ENCODE measurements at regions not wholly inside any gene's neighbourhood (a gene's known extent, or its start where the extent isn't known, plus 50 kb on each side); places are given as distances from the start of the nearest gene placed in this dataset.
"Not testable (repeated sequence)": the region's sequence is repeated elsewhere in the genome, so short reads cannot be mapped to it uniquely, and the experiment has no call there.

DNA sequence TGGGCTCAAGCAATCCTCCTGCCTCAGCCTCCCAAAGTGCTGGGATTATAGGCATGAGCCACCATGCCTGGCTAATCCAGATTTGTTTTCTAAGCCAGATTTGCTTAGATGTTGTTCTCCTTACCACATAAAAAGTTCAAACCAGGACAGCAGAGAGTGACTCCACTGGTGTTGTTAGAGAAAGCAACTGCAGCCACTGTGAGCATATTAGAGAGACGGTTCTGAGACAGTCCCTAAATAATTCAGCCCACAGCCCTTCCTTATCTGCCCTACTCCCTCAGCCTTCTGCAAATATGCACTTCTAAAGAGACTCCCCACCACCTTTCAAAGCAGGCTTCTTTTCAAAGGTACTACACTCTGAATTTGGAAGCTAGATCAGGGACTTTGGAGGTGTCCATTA, 96.1 kb downstream of the DRD1 start:
- in situ Hi-C loops (cut with MboI; ENCODE audit: low sequenced_read_pairs) = no loop called here

GRCh38 chr5:175347027-175347426, 97.0 kb downstream of the DRD1 start:
- in situ Hi-C loops (cut with MboI; ENCODE audit: low sequenced_read_pairs) = no loop called here

- in situ Hi-C loops (cut with MboI; ENCODE audit: low sequenced_read_pairs) = no loop called here
These were observed 99.4 kb downstream of the DRD1 start for GRCh38 chr5:175344331-175345195.

DNA sequence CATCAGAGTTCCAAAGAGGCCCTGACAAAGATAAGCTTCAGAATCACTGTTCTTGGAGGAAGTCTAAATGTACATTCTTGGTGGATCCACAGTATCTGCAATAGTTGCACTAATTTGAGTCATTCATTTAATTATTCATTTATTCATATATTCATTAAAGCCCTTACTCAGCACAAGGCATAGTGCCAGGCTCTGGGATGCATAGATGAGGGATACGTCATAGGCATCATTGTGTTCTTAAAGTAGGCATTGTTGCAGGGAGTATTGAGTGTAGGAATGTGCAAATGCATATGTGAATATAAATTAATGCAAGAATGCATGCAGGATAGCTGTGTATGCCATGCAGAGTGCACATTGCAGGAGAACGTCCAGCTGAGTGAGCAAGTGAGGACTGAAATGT, 100.7 kb downstream of the DRD1 start:
- in situ Hi-C loops (cut with MboI; ENCODE audit: low sequenced_read_pairs) = no loop called here

DNA sequence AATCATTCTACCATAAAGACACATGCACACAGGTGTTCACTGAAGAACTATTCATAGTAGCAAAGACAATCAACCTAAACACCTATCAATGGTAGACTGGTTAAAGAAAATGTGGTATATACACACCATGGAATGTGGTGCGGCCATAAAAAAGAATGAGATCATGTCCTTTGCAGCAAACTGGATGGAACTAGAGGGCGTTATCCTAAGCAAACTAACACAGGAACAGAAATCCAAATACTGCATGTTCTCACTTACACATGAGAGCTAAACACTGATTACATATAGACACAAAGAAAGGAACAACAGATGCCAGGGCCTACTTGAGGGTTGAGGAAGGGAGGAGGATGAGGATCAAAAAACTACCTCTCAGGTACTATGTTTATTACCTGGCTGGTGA, 103.8 kb downstream of the DRD1 start:
- in situ Hi-C loops (cut with MboI; ENCODE audit: low sequenced_read_pairs) = no loop called here

DNA sequence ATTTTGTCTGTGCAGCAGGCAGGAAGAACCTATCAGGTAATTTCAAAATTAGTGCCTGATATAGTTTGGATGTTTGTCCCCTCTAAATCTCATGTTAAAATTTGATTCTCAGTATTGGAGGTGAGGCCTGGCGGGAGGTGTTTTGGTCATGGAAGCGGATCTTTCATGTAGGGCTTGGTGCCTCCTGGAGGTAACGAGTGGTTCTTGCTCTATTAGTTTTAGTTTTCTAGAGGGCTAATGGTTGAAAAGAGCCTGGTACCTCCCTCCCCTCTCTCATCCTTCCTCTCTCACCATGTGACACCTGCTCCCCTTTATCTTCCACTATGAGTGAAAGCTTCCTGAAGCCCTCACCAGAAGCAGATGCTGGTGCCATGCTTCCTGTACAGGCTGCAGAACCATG, 106.3 kb downstream of the DRD1 start:
- in situ Hi-C loops (cut with MboI; ENCODE audit: low sequenced_read_pairs) = no loop called here

DNA sequence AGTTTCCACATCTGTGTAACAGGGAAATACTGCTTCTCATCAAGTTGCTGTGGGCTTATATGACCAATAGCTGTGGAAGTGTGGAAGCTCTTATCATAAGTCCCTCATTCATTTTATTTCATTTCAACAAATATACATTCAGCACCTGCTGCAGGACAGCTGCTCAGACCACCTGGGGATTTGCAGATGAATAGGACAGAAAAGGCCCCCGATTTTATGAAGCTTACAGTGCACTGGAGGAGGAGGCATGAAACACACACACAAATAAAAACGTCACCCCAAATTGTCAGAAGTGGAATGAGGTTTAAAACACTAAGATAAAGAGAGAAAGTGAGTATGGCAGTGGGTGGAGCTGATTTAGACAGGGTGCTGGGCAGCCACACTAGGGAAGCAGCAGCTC, 107.2 kb downstream of the DRD1 start:
- in situ Hi-C loops (cut with MboI; ENCODE audit: low sequenced_read_pairs) = no loop called here

DNA sequence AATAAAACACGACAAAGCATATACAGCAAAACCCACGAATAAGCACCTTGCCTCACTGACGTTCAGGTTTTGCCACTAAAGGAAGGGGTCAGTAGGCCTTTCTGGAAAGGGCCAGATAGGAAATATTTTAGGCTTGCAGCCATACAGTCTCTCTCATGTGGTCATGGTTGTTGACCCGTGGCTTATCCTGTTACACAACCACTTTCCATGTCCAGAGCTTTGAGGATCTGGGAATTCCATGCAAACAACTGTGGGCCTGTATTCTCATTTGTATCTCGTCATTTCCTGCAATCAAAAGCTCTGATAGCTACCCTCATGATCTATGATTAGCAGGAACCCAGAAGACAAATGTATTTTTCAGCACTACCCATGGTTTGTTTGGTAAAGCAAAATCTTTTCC, 108.3 kb downstream of the DRD1 start:
- in situ Hi-C loops (cut with MboI; ENCODE audit: low sequenced_read_pairs) = no loop called here

- in situ Hi-C loops (cut with MboI; ENCODE audit: low sequenced_read_pairs) = not testable (repeated sequence)
These were observed 112.6 kb downstream of the DRD1 start for GRCh38 chr5:175331173-175332036.

GRCh38 chr5:175329976-175330375, 114.0 kb downstream of the DRD1 start:
- in situ Hi-C loops (cut with MboI; ENCODE audit: low sequenced_read_pairs) = no loop called here

GRCh38 chr5:175328687-175329086, 115.3 kb downstream of the DRD1 start:
- in situ Hi-C loops (cut with MboI; ENCODE audit: low sequenced_read_pairs) = no loop called here

DNA sequence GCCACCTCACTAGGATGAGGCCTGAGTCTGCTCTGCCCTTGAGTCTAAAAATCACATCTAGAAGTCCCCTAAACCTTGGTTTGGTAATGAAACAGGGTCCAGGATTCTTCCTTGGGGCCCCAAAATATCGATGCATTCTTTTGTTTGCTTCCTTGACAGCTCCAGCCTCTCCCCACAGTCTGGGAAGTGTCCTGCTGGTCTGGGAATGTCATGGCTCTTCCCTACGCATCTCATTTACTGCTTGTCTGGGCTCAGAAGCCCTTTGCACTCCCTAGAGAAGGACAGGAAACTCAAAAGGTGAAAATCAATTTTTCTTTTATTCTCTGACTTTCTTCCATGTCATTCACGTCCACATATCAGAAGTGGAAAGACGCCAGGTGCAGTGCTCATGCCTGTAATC, 115.8 kb downstream of the DRD1 start:
- in situ Hi-C loops (cut with MboI; ENCODE audit: low sequenced_read_pairs) = no loop called here

- in situ Hi-C loops (cut with MboI; ENCODE audit: low sequenced_read_pairs) = no loop called here
These were observed 118.3 kb downstream of the DRD1 start for GRCh38 chr5:175325681-175326080.

GRCh38 chr5:175321927-175322532, 122.0 kb downstream of the DRD1 start:
- in situ Hi-C loops (cut with MboI; ENCODE audit: low sequenced_read_pairs) = no loop called here

DNA sequence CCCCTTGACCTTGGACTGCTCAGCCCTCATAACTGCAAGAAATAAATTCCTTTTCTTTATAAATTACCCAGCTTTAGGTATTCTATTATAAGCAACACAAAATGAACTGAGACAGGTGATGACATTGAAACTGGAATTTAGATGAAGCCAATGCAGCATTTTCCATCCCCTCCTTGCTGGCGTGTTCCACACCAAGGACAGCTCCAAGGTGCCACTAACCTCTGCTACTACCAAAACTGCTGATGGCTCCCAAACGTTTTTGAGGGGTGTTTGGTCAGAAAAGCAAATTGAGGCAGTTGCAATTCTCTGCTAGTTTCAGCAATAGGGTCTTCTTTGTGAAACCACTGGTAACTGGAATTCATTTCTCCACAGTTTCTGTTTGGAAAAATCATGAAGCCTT, 124.8 kb downstream of the DRD1 start:
- in situ Hi-C loops (cut with MboI; ENCODE audit: low sequenced_read_pairs) = no loop called here

- in situ Hi-C loops (cut with MboI; ENCODE audit: low sequenced_read_pairs) = no loop called here
These were observed 126.1 kb downstream of the DRD1 start for GRCh38 chr5:175317872-175318271.

DNA sequence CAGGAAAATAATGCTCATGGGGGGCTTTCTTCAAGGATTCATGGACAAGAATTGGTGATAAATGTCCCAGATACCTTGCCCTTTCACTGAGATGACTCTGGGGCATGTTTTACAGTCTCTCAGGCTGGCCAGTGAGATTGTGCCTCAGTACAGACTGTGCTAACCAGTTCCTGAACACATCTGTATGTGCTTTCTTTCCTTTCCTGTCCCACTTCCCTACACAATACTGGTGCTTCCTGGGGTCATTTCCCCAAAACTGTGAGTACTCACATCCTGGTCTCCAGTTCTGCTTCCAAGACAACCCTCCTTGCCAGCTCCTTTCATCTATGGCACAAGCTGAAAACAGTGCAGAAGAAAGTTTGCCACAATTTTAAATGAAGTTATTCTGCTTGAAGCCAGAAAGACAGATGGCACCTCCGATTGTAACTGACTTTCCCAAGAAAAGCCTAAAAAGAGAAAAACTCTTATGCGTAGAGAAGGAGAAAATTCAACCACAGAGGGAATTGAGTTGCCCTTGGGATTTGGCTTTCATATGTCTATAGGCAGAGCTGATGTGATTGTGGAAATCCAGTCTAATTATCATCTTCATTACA, 134.7 kb downstream of the DRD1 start:
- in situ Hi-C loops (cut with MboI; ENCODE audit: low sequenced_read_pairs) = no loop called here

DNA sequence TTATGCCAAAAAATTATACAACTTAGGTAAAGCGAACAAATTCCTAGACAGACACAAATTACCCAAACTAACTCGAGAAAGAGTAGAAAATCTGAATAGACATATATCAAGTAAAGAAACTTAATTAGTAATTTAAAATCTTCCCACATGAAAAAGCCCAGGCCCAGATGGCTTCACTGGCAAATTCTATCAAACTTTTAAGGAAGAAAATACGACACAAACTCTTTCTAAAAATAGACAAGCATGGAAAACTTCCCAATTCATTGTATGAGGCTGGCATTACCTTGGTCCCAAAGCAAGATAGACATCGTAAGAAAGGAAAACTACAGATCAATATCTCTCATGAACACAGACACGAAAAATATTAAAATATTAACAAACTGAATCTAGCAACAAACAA, 135.3 kb downstream of the DRD1 start:
- in situ Hi-C loops (cut with MboI; ENCODE audit: low sequenced_read_pairs) = no loop called here

GRCh38 chr5:175306381-175306780, 137.6 kb downstream of the DRD1 start:
- in situ Hi-C loops (cut with MboI; ENCODE audit: low sequenced_read_pairs) = no loop called here

DNA sequence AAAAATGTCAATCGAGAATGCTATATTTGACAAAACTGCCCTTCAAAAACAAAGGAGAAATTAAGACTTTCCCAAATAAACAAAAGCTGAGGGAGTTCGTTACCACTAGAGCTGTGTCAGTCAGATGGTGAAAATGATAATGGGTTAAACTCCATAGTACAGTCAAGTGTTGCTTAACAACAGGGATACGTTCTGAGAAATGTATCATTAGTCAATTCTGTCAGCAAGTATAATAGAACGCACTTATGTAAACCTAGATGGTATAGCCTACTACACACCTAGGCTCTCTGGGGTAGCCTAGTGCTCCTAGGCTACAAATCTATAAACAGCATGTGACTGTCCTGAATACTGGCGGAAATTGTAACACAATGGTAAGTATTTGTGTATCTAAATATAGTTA, 138.7 kb downstream of the DRD1 start:
- in situ Hi-C loops (cut with MboI; ENCODE audit: low sequenced_read_pairs) = no loop called here

GRCh38 chr5:175290379-175290778, 153.6 kb downstream of the DRD1 start:
- in situ Hi-C loops (cut with MboI; ENCODE audit: low sequenced_read_pairs) = no loop called here
